ENCODE measurements at regions not wholly inside any gene's neighbourhood (a gene's known extent, or its start where the extent isn't known, plus 50 kb on each side); places are given as distances from the start of the nearest gene placed in this dataset.

- H4K20me1 ChIP-seq (ENCODE audit: control insufficient read depth, insufficient read depth, low read depth, low read length): no peaks in the 10 kb centered on the region
- H3K27me3 ChIP-seq (ENCODE audit: control insufficient read depth, low read length): no peaks in the 10 kb centered on the region
- TF ChIP-seq, protein P1, sequence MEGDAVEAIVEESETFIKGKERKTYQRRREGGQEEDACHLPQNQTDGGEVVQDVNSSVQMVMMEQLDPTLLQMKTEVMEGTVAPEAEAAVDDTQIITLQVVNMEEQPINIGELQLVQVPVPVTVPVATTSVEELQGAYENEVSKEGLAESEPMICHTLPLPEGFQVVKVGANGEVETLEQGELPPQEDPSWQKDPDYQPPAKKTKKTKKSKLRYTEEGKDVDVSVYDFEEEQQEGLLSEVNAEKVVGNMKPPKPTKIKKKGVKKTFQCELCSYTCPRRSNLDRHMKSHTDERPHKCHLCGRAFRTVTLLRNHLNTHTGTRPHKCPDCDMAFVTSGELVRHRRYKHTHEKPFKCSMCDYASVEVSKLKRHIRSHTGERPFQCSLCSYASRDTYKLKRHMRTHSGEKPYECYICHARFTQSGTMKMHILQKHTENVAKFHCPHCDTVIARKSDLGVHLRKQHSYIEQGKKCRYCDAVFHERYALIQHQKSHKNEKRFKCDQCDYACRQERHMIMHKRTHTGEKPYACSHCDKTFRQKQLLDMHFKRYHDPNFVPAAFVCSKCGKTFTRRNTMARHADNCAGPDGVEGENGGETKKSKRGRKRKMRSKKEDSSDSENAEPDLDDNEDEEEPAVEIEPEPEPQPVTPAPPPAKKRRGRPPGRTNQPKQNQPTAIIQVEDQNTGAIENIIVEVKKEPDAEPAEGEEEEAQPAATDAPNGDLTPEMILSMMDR (IDR thresholded peaks at IDR 0.05; ENCODE audit: low read depth, low read length, poor library complexity, severe bottlenecking): no peak
- no peaks in the 10 kb centered on the region for H3K36me3 ChIP-seq (ENCODE audit: control insufficient read depth, low read length)
- H3K4me3 ChIP-seq (ENCODE audit: low read length): no peak overlapping the region
- H3K27ac ChIP-seq (ENCODE audit: low read depth, low read length): no peak overlapping the region
- no peaks in the 10 kb centered on the region for H3K79me2 ChIP-seq (ENCODE audit: control insufficient read depth, low read length)
- peaks cover 3% of the 10 kb centered on the region; the same call in 1 of the 2 replicates for H3K9me3 ChIP-seq (ENCODE audit: control insufficient read depth, insufficient read depth, low read length)
- H3F3A ChIP-seq (ENCODE audit: control insufficient read depth, insufficient read depth): no peaks in the 10 kb centered on the region
- H3K4me1 ChIP-seq (ENCODE audit: control insufficient read depth, low read length): no peaks in the 10 kb centered on the region
- no peaks in the 10 kb centered on the region for H3K9me2 ChIP-seq (replicated peaks; ENCODE audit: control insufficient read depth, low read length)
- no peak overlapping the region for H3K4me2 ChIP-seq (ENCODE audit: low read length)
These were observed 1538.2 kb downstream of the TECRL start for GRCh38 chr4:62871078-62871477.

DNA sequence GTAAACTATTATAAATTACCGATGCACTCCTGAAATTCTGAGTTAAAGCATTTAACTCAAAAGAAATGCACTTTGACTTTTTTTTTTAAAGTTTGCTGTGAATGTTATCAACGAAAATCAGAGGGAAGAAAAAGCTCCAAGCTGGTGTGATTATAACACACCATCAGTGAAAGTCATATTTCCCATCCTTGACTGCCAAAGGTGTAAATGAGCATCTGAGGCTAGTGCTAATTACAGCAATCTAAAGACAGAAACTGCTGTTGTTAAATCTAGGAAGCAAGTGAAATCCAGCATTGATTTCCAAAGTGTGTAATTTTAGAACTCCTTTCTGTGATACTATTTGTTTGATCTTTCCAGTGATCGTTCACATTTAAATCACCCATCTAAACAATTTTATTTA lies 1538.8 kb downstream of the TECRL start:
- H4K20me1 ChIP-seq (ENCODE audit: control insufficient read depth, insufficient read depth, low read depth, low read length): no peaks in the 10 kb centered on the region
- H3K9me3 ChIP-seq (ENCODE audit: control insufficient read depth, insufficient read depth, low read length): peaks cover 3% of the 10 kb centered on the region; the same call in 1 of the 2 replicates
- H3K4me3 ChIP-seq (ENCODE audit: low read length): no peak overlapping the region
- H3K36me3 ChIP-seq (ENCODE audit: control insufficient read depth, low read length): no peaks in the 10 kb centered on the region
- no peak overlapping the region for H3K27ac ChIP-seq (ENCODE audit: low read depth, low read length)
- H3F3A ChIP-seq (ENCODE audit: control insufficient read depth, insufficient read depth): no peaks in the 10 kb centered on the region
- TF ChIP-seq EZH2phosphoT487 (IDR thresholded peaks at IDR 0.05; ENCODE audit: borderline replicate concordance, low read length): no peak
- TF ChIP-seq, protein P1 (IDR thresholded peaks at IDR 0.05; ENCODE audit: low read depth, low read length, poor library complexity, severe bottlenecking): no peak
- H3K79me2 ChIP-seq (ENCODE audit: control insufficient read depth, low read length): no peaks in the 10 kb centered on the region
- no peak overlapping the region for H3K4me2 ChIP-seq (ENCODE audit: low read length)
- no peaks in the 10 kb centered on the region for H3K4me1 ChIP-seq (ENCODE audit: control insufficient read depth, low read length)
- H3K9me2 ChIP-seq (replicated peaks; ENCODE audit: control insufficient read depth, low read length): no peaks in the 10 kb centered on the region
- no peaks in the 10 kb centered on the region for H3K27me3 ChIP-seq (ENCODE audit: control insufficient read depth, low read length)

DNA sequence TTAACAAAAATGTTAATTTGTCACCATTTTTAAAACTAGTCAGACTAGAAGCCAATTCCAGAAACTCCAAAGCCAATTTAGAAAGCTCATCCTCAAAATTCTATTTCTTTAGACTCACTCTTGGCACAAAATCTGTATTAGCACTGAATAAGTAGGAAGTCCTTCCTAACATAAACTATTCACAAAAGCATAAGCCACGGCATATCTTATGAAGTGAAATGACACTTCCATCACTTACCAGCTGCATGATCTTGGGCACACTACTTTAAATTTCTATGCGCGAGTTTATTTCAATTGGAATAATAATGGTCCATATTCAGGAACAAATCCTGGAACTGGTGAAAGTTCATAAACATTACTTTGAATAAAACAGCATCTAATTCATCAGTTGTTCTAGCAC lies 1544.0 kb downstream of the TECRL start:
- no peaks in the 10 kb centered on the region for H3K79me2 ChIP-seq (ENCODE audit: control insufficient read depth, low read length)
- H3K4me3 ChIP-seq (ENCODE audit: low read length): no peak overlapping the region
- H3F3A ChIP-seq (ENCODE audit: control insufficient read depth, insufficient read depth): no peaks in the 10 kb centered on the region
- H3K36me3 ChIP-seq (ENCODE audit: control insufficient read depth, low read length): no peaks in the 10 kb centered on the region
- H3K4me1 ChIP-seq (ENCODE audit: control insufficient read depth, low read length): no peaks in the 10 kb centered on the region
- H3K4me2 ChIP-seq (ENCODE audit: low read length): no peak overlapping the region
- H3K9me2 ChIP-seq (replicated peaks; ENCODE audit: control insufficient read depth, low read length): no peaks in the 10 kb centered on the region
- no peaks in the 10 kb centered on the region for H3K9me3 ChIP-seq (ENCODE audit: control insufficient read depth, insufficient read depth, low read length)
- H3K27me3 ChIP-seq (ENCODE audit: control insufficient read depth, low read length): no peaks in the 10 kb centered on the region
- no peak overlapping the region for H3K27ac ChIP-seq (ENCODE audit: low read depth, low read length)
- no peak for TF ChIP-seq EZH2phosphoT487 (IDR thresholded peaks at IDR 0.05; ENCODE audit: borderline replicate concordance, low read length)
- TF ChIP-seq, protein P1 (IDR thresholded peaks at IDR 0.05; ENCODE audit: low read depth, low read length, poor library complexity, severe bottlenecking): no peak
- H4K20me1 ChIP-seq (ENCODE audit: control insufficient read depth, insufficient read depth, low read depth, low read length): no peaks in the 10 kb centered on the region

- no peak overlapping the region for H3K4me3 ChIP-seq (ENCODE audit: low read length)
- H3K9me2 ChIP-seq (replicated peaks; ENCODE audit: control insufficient read depth, low read length): no peaks in the 10 kb centered on the region
- H3K79me2 ChIP-seq (ENCODE audit: control insufficient read depth, low read length): no peaks in the 10 kb centered on the region
- no peaks in the 10 kb centered on the region for H3K9me3 ChIP-seq (ENCODE audit: control insufficient read depth, insufficient read depth, low read length)
- H3K36me3 ChIP-seq (ENCODE audit: control insufficient read depth, low read length): no peaks in the 10 kb centered on the region
- no peaks in the 10 kb centered on the region for H3K4me1 ChIP-seq (ENCODE audit: control insufficient read depth, low read length)
- TF ChIP-seq, protein P1 (IDR thresholded peaks at IDR 0.05; ENCODE audit: low read depth, low read length, poor library complexity, severe bottlenecking): no peak
- TF ChIP-seq EZH2phosphoT487 (IDR thresholded peaks at IDR 0.05; ENCODE audit: borderline replicate concordance, low read length): no peak
- no peak overlapping the region for H3K4me2 ChIP-seq (ENCODE audit: low read length)
- no peaks in the 10 kb centered on the region for H4K20me1 ChIP-seq (ENCODE audit: control insufficient read depth, insufficient read depth, low read depth, low read length)
- no peaks in the 10 kb centered on the region for H3K27me3 ChIP-seq (ENCODE audit: control insufficient read depth, low read length)
- H3K27ac ChIP-seq (ENCODE audit: low read depth, low read length): no peak overlapping the region
- H3F3A ChIP-seq (ENCODE audit: control insufficient read depth, insufficient read depth): no peaks in the 10 kb centered on the region
These were observed 1559.6 kb downstream of the TECRL start for GRCh38 chr4:62849696-62850095.

All from DOHH2 (cell line).